HL-60 (cell line): ENCODE measurements at regions not wholly inside any gene's neighbourhood (a gene's known extent, or its start where the extent isn't known, plus 50 kb on each side); places are given as distances from the start of the nearest gene placed in this dataset.

ENCODE experiments used
- DNase-seq, 2 experiments: peaks; one replicate each; pipeline ENCODE4 v3.0.0-alpha.2; 2010 to 2020; ENCODE audit warnings: low read depth in 1 of 2, low spot score in 1 of 2
- H3K27ac ChIP-seq: fragments of 250-450 bp; sonication (Bioruptor Pico); replicated peaks from 2 replicates; pipeline ENCODE4 v1.5.1; 2020; ENCODE audit warnings: mild to moderate bottlenecking, moderate library complexity
- H3K27me3 ChIP-seq: fragments of 250-450 bp; sonication (Bioruptor Pico); 2 replicates; pipeline ENCODE4 v1.5.1; 2021; ENCODE audit warnings: mild to moderate bottlenecking, moderate library complexity; ENCODE audit not compliant: insufficient read depth, poor library complexity, severe bottlenecking
- H3K4me3 ChIP-seq: replicated peaks from 2 replicates; pipeline ENCODE4 v1.5.1; 2011; ENCODE audit warnings: mild to moderate bottlenecking, control low read depth, low read length; ENCODE audit not compliant: insufficient read depth
- GABPA ChIP-seq: IDR thresholded peaks from 2 replicates; pipeline ENCODE4 v1.6.1; 2012; ENCODE audit warnings: low read depth
- POLR2AphosphoS5 ChIP-seq: IDR thresholded peaks from 2 replicates; pipeline ENCODE4 v1.6.1; 2012; ENCODE audit warnings: low read depth
- SPI1 ChIP-seq: IDR thresholded peaks from 2 replicates; pipeline ENCODE4 v1.6.1; 2012; ENCODE audit warnings: low read depth, mild to moderate bottlenecking, borderline replicate concordance
- TF ChIP-seq, protein P1 (sequence below): IDR thresholded peaks from 2 replicates; pipeline ENCODE4 v1.6.1; 2012; ENCODE audit warnings: low read depth; ENCODE audit not compliant: insufficient replicate concordance
- TF ChIP-seq, protein P2 (sequence below): IDR thresholded peaks from one replicate; pipeline ENCODE4 v1.5.1; 2011; ENCODE audit warnings: low read length, control low read depth, inconsistent platforms; ENCODE audit not compliant: insufficient read depth

DNA sequence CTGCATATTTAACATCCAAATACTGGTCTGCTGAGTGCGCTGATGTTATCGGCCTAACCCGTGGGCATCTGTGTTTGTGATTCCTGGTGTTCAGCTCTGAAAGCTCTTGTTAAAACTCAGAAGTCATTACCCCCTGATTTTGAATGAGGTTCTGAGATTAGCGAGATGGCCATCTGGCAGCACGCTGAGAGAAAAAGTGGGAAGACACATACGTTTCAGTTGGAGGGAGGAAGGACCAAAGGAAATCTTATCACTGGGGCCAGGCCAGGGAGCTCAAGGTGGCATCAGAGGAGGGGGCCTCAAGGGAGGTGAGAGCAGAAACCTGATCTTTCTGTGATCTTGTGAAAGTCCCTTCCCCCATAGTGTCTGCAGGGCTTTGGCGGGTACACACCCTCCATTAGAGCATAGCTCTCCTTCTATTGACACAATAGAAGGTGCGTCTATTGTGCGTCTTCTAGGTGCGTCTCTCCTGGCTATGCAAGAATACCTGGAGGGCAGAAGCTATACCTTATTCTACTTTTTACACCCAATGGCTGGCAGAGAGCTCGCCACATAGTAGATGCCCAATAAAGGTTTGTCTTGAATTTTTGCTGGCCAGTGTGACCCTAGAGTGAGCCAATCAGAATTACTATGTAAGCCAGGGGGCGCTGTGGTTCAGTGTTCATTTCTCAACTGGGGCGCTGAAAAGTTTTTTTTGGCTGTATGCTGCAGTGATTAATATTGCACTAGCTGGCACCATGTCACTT lies 182.4 kb downstream of the SHQ1 start:
- no peak for TF ChIP-seq GABPA
- no peak for TF ChIP-seq POLR2AphosphoS5
- TF ChIP-seq, protein P1, sequence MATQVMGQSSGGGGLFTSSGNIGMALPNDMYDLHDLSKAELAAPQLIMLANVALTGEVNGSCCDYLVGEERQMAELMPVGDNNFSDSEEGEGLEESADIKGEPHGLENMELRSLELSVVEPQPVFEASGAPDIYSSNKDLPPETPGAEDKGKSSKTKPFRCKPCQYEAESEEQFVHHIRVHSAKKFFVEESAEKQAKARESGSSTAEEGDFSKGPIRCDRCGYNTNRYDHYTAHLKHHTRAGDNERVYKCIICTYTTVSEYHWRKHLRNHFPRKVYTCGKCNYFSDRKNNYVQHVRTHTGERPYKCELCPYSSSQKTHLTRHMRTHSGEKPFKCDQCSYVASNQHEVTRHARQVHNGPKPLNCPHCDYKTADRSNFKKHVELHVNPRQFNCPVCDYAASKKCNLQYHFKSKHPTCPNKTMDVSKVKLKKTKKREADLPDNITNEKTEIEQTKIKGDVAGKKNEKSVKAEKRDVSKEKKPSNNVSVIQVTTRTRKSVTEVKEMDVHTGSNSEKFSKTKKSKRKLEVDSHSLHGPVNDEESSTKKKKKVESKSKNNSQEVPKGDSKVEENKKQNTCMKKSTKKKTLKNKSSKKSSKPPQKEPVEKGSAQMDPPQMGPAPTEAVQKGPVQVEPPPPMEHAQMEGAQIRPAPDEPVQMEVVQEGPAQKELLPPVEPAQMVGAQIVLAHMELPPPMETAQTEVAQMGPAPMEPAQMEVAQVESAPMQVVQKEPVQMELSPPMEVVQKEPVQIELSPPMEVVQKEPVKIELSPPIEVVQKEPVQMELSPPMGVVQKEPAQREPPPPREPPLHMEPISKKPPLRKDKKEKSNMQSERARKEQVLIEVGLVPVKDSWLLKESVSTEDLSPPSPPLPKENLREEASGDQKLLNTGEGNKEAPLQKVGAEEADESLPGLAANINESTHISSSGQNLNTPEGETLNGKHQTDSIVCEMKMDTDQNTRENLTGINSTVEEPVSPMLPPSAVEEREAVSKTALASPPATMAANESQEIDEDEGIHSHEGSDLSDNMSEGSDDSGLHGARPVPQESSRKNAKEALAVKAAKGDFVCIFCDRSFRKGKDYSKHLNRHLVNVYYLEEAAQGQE = no peak
- TF ChIP-seq, protein P2, sequence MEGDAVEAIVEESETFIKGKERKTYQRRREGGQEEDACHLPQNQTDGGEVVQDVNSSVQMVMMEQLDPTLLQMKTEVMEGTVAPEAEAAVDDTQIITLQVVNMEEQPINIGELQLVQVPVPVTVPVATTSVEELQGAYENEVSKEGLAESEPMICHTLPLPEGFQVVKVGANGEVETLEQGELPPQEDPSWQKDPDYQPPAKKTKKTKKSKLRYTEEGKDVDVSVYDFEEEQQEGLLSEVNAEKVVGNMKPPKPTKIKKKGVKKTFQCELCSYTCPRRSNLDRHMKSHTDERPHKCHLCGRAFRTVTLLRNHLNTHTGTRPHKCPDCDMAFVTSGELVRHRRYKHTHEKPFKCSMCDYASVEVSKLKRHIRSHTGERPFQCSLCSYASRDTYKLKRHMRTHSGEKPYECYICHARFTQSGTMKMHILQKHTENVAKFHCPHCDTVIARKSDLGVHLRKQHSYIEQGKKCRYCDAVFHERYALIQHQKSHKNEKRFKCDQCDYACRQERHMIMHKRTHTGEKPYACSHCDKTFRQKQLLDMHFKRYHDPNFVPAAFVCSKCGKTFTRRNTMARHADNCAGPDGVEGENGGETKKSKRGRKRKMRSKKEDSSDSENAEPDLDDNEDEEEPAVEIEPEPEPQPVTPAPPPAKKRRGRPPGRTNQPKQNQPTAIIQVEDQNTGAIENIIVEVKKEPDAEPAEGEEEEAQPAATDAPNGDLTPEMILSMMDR = no peak
- TF ChIP-seq SPI1 = no peak
- Histone ChIP-seq H3K4me3 (no peak overlapping the region), H3K27me3 (no peaks in the 10 kb centered on the region), H3K27ac (no peak overlapping the region)
- DNase-seq = no peak

DNA sequence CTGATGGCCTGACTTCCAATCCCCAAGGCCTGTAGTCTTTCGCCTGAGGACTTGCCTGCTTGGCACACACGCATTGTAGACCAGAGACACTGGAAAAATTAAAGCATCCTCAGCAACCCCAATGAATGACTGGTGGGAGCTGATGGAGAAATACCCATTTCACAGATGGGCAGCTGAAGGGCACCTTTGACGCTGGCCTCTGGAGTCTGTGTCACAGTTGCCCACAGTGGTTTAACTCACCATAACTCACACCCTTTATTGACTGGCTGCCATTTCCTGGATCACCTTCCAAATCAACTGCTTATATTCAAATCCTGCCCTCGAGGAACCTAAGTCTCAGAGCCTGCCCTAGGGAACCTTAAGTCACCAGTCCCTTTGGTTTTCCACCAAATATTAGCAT lies 183.1 kb downstream of the SHQ1 start:
- no peak for DNase-seq
- Histone ChIP-seq H3K27ac (no peak overlapping the region), H3K27me3 (no peaks in the 10 kb centered on the region), H3K4me3 (no peak overlapping the region)
- TF ChIP-seq, protein P1 = no peak

DNA sequence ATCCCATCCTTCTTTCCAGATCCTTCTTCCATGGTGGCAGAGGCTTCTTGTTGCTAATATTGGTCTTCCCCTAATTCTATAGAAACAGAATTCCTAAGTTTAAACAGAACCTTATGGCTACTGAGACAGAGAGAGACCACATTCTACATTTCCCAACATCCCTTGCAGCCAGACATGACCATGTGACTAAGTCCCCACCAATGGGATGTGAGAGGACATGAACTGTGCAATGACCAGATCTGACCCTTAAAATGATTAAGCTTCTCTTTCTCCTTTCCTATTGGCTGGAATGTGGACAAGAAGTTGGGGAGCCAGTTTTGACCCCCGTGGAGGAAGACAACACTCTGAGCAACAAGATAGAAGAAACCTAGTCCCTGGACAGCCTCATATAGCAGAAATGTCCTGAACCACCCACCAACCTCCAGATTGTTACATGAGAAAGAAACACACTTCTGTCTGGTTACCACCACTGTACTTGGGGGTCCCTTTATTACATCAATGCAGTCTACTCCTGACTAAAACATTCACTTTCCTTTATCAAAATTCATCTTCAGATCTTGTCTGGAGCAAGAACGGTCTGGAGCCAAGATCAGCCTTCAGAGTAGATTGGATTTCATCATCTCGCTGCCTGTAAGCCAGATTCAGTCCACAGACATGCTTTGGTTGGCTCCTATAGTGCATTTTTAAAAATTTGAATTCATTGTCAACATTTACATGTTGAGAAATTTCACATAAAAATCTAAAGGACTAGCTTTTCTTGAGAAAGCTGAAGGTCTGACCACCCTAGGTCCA lies 183.9 kb downstream of the SHQ1 start:
- no peak for DNase-seq
- no peak overlapping the region for H3K27ac ChIP-seq

More for the DNA sequence above, 183.9 kb downstream of the SHQ1 start:
- TF ChIP-seq, protein P1 = no peak
- TF ChIP-seq, protein P2 = no peak
- no peak for TF ChIP-seq POLR2AphosphoS5
- TF ChIP-seq SPI1 = no peak
- TF ChIP-seq GABPA = no peak
- H3K27me3 ChIP-seq = no peaks in the 10 kb centered on the region
- H3K4me3 ChIP-seq = no peak overlapping the region
